C4-2B (cell line): ENCODE measurements at regions not wholly inside any gene's neighbourhood (a gene's known extent, or its start where the extent isn't known, plus 50 kb on each side); places are given as distances from the start of the nearest gene placed in this dataset.

Experiments
- ZFX ChIP-seq: fragments of 450-650 bp; IDR thresholded peaks from 2 replicates; pipeline ENCODE4 v1.6.1; 2017
- TF ChIP-seq, protein P1 (sequence below): fragments of 450-650 bp; conservative IDR thresholded peaks from 2 replicates; pipeline ENCODE4 v1.5.1; 2017; ENCODE audit warnings: mild to moderate bottlenecking

DNA sequence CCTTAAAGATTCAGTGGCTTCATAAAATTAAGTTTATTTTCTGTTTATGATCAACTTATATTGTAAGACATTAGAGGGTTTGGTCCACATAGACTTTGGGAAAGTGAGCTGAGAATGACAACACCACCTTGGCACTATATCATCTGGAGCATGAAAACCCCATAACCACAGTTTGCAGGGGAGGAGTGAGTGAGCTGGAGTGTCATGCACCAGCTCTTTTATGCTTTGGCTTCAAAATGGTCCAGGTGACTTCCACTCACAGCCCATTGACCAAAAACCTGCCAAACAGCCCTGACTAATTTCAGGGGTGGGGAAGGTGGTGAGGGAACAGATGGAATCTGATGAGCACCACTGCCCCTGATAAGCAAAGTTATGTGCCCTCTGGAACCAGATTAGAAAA is 295.8 kb downstream of the DMRTA1 start:
- TF ChIP-seq, protein P1, sequence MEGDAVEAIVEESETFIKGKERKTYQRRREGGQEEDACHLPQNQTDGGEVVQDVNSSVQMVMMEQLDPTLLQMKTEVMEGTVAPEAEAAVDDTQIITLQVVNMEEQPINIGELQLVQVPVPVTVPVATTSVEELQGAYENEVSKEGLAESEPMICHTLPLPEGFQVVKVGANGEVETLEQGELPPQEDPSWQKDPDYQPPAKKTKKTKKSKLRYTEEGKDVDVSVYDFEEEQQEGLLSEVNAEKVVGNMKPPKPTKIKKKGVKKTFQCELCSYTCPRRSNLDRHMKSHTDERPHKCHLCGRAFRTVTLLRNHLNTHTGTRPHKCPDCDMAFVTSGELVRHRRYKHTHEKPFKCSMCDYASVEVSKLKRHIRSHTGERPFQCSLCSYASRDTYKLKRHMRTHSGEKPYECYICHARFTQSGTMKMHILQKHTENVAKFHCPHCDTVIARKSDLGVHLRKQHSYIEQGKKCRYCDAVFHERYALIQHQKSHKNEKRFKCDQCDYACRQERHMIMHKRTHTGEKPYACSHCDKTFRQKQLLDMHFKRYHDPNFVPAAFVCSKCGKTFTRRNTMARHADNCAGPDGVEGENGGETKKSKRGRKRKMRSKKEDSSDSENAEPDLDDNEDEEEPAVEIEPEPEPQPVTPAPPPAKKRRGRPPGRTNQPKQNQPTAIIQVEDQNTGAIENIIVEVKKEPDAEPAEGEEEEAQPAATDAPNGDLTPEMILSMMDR = no peak
- no peak for TF ChIP-seq ZFX
